CD4-positive, alpha-beta T cell treated with Interleukin-17A for 4 hours (primary cell): ENCODE measurements at regions not wholly inside any gene's neighbourhood (a gene's known extent, or its start where the extent isn't known, plus 50 kb on each side); places are given as distances from the start of the nearest gene placed in this dataset.

Source experiments
- DNase-seq: peaks from one replicate; pipeline ENCODE4 v3.0.0-alpha.2; 2020; ENCODE audit warnings: mixed read lengths

DNA sequence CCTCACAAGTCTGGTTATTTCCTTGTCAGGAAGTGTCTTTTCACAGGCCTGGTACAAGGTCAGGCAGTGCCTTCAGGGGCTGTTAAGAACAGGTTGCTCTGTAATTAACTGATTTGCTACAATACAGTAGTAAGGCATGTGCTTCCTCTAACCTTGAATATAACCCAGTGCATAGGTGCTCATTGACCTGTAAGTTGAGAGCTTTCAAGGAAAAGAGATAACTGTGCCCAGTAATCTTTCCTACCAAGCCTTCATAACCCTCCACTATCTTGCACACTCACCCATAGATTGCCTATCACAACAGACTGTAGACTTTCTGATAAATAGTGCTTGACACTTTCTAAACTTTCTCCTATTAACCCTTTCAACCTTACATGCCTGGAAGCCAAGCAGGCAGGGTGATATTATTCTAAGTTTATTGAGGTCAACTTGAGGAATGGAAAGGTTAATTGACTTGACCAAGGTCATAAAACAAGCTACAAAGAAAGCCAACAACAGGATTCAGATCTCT, 148.1 kb downstream of the PPARGC1A start:
- DNase-seq, result no peak

DNA sequence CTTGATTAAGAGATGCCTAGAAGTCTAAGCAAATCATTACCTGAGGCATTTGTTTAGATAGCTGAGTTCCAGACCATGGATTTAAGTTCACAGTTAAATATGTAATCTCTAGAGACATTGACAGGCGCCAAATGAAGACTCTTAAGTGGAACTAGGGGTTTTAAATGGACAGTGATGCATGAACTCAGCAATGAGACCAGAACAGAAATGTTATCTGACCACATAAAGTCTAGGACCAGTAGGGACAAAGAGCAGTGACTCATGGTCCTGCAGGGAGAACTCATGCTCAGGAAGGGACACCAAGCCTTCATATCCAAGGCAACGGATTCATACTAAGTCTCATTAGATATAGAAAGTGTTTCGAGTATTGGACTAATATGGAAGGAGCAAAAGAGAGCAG, 152.3 kb downstream of the PPARGC1A start:
- DNase-seq, result no peak

DNA sequence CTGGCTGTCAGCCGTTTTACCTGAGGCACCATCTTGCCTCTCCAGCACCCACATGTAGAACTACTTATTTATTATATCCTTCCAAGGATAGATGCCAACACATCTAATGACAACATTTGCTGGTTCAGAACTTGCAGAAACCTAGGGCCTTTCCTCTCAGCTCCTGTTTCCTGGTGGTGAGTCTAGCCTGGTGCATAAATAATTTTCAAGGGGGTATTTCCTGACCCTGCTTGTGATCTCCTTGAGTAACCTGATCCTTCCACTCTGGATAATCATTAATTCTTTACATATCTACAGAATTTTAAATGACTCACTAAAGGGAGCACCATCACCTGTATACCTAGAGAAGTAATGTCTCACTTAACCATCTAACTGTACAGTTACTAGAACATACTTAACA, 153.4 kb downstream of the PPARGC1A start:
- DNase-seq, result no peak

DNA sequence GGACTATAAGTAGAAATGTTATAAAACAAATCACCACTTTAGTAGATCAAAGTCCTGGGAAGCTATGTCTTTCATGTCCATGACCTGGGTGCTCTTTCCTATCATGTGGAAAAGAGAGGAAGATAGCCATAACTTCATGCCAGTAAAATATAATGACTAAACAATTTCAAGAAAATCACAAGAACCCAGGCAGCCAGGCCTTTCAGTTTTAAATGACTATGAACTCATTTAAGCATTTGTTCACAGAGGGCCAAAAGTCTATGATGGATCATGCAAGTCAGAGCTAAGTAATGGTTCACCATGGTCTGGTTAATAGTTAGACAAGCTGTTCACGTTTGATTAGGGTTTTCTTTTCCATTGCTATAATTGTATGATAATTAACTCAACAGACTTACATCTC, 155.8 kb downstream of the PPARGC1A start:
- DNase-seq, result no peak

DNA sequence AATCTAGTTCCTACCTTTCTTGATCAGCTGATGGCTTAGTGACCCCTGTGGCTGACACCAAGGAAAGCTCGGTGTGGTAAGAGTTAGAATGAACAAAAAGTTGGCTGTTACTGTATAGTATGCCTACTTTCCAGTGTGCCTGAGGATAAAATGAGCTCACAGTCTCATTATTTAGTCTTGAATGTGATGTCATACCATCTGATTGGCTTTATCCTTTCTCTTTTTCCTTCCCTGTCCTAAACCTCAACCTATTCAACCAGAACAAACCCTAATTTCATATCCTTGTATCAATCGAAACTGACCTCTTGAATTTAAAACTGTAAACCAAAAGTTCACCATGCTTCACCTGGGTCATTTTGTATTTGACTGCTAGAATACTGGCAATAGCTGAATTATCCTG, 156.4 kb downstream of the PPARGC1A start:
- DNase-seq, result no peak

DNA sequence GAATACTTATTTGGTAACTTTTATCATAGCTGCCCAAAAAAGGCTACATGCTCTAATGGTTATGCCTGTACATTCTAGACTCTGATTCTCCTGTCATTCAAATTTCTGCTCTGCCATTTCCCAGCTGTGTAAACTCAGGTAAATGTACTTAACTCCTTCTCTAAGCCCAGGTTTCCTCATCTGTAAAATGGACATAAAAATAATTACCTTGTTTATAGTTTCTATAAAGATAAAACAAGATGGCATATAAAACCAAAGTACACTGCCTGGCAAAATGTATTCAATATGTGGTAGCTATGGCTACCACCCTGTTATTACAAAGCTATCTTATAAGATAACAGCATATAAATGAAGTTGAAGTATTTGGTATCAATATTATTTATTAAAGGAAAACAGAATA, 158.8 kb downstream of the PPARGC1A start:
- no peak for DNase-seq

DNA sequence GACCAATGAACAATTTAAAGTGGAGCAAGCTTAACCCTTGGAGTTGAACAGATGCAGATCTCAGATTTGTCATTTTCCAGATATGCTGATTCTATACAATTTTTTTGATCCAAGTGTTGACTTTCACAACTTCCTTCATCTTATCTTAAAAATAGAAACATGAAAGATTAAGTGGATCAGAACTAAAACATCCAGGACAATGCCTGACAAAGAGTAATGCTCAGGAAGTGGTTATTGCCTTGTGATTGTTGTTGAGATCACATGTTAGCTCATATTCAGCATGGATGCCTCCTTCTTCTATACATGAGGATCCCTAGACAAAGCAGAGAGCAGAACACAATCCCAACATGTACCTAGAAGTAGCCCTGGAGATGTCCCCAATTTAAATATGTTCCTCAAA, 160.9 kb downstream of the PPARGC1A start:
- DNase-seq, result no peak

DNA sequence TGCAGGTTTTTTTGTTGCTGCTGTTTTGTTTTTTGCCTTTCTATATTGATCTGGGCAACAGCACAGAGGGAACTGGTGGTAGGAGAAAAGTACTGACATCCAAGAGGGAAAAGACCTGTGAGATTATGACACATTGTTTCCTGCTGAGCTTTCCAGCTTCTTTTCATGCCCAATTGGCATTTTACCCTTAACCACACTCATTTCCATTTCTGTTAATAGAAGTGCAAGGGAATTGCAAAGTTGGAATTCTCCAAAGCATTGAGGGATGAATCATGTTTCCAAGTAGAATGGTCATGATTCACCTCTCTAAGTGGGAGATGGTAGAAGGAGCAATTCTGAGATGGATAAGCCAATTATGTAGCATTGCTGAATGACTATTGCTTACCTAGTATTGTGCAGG, 161.5 kb downstream of the PPARGC1A start:
- no peak for DNase-seq

DNA sequence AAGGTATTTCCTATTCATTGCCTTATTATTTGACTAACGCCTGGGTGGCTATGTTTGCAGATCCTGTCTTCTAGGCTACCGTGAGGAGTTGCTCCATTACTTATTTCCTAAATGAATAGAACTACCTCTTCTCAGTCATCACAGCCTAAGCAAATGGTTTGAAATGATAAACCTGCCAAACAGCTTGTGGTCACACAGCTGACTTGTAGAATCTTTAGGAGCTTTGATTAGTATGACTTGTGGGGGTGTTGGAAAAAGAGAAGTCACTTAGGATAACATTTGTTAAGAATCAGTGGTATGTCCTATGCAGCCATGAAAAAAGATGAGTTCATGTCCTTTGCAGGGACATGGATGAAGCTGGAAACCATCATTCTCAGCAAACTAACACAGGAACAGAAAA, 169.3 kb downstream of the PPARGC1A start:
- no peak for DNase-seq

DNA sequence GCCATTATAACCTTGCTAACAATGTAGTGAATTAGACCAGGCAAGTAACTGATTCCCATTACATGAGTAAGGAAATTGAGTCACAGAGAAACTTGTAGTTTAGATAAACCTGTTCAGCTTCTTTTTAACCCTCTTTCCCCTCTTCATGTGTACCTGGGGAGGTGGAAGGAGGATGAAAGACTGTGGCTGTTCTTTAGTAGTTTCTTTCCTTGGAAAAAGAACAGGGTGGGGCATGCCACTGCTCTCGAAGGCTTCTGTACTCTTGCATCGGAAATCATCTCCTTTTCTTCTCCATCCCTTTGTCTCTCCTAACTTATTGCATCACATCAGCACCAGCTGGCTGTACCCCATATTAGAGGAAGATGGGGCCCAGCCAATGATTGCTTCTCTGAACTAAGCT, 171.4 kb downstream of the PPARGC1A start:
- no peak for DNase-seq

DNA sequence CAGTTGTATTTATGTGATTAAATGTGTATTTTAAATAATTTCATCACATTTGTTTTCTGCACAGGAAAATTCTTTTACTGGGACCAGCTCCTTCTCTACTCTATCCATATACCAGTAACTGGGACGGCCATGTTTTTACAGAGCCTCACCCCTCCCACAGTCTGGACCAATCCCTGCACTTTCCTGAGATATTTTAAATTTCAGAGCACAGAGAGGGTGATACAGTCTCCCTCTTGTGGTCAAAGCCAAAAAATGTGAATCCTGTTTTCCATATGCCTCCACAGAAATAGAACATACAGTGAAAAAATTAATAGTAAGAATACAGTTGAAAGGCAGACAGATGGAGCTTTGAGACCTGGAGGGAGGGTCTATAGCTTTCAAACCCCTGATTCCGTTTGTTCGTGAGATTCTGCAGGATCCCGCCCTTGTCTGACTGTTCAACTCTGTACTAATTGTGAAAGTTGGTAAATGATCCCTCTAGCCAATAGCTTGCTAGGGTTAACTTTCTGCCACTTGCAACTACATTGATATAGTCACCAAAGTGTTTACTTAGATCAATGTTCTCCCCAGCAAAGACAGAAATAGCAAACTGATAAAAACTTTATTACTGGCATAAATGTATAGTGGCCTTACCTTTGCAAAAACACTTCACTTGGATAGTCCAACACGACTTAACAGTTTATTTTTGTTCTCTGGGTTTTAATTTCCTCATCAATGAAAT, 172.2 kb downstream of the PPARGC1A start:
- DNase-seq, result no peak

DNA sequence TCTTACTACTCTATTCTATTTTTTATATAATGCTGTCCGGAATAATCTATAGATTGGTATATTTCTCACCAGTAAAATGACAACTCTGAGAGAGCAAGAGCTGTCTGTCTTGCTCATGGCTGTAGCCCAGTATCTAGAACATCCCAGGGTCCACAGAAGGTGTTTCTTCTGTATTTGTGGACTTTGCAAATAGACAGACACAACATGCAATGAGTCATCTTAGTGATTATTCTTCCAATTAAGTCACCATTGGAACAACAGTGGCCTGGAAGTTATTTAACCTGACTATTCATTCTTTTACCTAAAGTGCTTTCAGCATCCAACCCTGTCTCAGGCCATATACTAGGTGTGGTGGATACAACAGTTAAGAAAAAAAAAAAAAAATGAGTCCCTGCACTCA, 179.5 kb downstream of the PPARGC1A start:
- DNase-seq, result no peak

DNA sequence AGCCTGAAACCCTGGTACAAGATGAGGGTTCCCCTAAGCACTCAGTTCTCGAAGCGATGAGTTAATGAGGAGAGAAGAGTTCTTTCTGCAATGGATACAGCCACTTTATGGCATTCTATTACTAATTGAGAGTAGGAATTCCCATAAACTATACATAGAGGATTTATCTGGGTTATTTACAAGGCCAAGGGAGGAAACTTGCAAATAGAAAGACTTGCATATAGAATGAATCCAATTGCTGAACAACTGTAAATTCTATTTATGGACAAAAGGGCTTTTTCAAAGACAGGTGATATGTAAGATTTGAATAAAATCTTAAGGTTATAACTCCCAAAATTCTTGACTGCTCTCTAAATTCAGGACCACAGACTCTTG, 182.2 kb downstream of the PPARGC1A start:
- DNase-seq, result no peak

DNA sequence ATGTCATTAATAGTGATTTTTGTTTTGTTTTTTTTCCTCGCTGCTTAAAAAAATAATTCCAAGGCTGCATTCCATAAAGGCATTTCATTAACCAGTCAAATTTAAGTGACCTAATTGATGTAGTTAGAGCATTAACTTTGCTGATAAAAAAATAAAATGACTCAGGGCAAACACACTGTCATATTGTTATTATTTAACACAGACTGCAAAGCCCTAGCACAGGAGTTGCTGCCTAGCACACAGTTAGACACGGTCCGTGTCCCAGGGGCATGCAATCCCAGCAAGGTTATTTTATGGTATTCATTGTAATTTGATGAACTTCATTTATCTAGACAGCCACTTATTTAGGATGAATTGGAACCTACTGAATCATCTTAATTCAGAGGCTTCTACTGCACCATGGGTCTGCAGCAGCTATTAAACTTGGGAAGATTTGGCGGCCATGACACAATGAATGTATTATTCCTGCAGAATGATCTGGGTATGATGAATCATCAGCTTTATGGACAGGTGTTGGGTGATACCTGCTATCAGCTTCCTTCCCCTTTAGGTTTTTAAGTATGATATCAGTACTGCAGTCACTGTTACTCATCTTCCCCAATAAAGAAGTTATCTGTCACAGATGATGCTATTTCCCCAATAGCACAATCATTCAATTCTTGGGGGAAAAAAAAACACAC, 182.7 kb downstream of the PPARGC1A start:
- DNase-seq, result no peak

DNA sequence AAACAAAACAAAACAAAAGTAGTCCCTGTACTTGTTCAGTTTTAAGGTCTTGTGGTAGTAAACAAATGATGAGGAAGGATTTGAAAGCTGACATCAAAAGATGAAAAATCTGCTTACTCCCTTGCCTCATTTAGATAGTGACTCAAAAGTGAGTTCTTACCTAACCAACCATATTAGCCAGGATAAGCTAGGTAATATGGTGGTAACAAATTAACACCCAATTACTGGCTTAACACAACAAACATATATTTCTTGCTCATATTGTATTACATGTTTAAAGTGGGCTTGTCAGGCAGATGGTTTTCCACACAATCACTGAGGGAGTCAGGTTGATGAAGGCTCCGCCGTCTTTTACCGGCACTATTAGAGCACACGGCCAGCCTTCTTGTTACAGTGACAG, 189.7 kb downstream of the PPARGC1A start:
- no peak for DNase-seq

DNA sequence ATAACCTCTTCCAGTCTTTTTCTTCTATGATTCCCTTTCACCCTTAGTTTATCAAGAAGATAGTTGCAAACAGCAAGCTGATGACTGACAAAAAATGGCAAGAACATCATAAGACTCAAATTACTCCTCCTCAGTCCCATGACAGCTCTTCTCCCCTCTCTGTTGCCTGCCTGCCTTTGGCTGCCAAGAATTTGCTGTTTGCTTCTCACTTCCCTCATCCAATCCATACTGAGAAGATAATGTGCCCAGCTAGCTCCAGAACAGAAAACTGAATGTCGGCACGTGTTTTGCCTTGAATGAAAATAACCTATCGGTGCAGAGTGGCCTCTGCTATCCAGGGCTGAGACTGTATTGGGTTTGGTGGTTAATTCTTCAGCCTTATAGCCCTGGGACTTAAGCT, 192.1 kb downstream of the PPARGC1A start:
- no peak for DNase-seq

DNA sequence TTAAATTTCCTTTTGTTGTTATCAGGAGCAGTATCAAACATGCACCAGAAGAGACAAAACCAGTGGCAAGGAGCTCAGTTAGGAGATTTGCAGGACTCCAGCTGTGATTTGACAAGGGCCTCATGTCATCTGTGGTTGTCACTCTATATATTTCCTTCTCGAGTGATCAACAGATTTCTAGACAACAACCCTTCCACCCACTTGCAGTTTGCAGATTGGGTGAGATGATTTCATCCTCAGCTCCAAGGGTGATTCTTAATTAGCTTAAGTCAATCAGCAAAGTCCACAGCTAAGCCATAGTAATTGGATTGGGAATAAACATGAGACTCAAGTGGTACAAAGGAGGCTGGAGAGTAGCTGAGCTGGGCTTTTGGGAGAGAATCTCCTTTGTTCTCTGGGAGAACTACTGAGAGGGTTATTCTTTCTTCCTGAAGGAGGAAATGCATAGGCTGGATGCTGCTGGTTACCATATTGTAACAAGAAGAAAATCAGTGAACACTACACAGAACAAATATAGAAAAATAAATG, 192.8 kb downstream of the PPARGC1A start:
- no peak for DNase-seq

DNA sequence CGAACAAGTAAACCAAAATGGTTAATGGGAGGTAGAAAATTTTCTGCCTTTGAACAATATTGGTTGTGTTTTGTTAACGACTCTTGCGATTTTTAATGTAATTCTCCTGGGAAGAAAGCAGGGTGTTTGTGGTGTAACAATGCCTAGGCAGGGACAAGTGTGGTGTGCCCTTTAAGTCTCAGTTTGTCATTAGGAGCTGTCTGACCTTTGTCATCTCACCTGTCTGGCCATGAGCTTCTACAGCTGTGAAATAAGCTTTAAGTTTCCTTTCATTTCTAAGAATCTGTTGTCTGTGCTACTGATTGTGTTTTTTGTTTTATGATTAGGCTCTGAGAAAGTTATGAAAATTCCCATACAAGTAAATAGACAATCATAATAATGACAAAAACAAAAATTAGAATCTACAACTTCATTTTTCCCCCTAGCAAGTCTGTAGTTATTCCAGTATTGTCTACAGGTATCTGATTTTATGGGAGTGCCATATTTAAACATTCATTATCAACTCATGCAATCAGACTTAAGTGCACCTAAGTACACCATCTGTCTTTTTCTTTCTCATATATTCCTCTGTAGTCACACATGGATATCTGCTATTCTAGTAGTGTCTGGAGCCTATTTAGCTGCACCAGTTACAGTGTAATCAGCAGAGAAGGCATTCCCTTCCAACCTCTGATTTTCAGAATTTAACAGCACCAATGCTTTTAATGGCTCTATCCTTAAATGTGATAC, 203.5 kb downstream of the PPARGC1A start:
- no peak for DNase-seq

DNA sequence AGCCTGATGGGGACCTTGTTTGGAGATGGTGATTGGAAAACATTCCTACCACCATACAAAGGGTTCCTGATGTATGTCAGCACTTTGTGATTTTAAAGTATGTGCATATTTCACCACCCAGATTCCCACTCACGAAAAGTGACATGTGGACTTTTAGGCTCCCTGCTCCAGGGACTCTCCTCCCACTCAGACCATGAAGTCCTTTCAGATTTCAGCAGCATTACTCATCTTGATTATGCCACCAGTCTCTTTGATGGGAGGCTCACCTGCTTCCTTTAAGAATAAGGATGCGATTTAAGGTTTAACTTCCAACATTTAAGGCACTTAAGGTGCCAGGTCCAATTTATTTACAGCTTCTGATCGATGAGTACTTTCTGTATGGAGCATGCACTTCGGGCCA, 204.4 kb downstream of the PPARGC1A start:
- DNase-seq, result no peak

DNA sequence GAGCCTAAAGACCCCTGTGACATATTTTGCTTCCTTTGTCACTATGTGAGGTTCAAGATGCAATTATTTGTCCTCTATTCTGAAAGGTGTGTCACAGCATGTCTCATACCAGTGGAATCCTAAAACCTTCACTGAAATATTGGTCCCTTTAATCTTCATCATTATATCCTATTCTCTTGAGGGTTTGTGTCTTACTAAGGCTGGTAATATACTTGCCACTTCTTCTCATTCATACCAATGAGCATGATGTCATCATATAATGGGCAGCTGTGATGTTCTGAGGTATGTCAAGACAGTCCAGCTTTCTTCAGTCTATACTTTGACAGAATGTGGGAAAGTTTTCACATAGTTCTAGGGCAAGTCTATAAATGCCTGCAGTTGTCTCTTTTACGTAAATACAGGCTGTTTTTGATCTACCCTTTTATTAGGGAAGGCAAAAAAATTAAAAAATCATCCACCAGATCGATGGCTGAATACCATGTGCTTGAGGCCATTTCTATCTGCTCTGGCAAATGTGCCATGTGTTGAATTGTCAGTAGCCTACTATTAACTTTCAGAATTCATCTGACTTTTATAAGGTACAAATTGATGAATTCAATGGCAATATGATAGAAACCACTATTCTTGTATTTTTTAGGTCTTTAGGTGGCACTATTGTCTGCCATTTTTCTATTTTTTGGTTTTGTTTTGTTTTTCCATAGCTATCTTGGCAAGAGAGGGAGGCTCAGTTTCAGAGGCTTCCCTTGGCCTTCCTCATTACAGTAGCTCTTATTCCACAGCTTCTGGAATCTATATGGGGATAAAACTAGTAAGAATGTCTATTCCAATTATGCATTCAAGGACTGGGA, 209.0 kb downstream of the PPARGC1A start:
- DNase-seq, result no peak

DNA sequence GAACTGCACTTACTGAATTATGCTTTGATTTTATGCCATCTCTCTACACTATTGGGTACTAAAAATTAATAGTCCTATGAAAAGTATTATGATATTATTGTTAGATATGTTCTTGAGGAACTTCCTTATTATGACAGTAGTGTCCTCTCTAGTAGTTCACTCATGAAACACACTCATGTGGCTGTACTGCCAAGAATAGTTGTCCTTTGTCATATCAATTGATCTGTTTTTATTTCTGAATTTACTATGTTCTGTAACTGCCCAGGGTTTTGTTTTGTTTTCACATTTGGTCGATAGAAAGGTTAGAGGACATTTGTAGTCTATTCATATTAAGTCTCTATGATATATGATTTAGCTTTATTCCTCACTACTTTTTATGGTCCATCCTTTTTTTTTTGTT, 215.2 kb downstream of the PPARGC1A start:
- DNase-seq, result no peak

DNA sequence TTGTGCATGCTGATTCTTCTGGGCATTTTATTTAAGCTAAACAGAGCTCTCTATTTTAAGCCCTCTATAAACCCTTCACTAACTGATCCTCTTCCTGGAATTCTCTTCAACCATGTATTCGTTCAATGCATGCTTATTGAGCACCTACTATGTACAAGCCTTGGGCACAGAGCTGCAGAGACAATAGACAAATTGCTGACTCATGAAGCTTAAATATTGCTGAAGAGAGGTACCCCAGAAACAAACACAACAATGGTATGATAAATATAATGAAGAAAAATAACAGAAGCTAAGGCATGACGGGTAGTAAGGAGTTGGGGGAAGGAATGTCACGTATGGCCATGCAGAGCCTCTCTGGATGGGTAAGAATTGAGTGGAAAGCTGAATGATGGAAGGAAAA, 222.2 kb downstream of the PPARGC1A start:
- no peak for DNase-seq

DNA sequence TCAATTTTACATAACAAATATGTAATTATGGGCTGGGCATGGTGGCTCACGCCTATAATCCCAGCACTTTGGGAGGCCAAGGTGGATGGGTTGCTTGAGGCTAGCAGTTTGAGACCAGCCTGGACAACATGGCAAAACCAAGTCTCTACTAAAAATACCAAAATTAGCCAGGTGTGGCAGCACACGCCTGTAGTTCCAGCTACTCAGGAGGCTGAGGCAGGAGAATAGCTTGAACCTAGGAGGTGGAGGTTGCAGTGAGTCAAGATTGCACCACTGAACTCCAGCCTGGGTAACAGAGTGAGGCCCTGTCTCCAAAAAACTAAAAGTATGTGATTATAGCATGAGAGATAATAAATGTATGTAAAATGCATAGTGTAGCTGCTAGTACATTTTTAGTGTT, 229.0 kb downstream of the PPARGC1A start:
- no peak for DNase-seq
